ENCODE measurements at regions not wholly inside any gene's neighbourhood (a gene's known extent, or its start where the extent isn't known, plus 50 kb on each side); places are given as distances from the start of the nearest gene placed in this dataset.

DNA sequence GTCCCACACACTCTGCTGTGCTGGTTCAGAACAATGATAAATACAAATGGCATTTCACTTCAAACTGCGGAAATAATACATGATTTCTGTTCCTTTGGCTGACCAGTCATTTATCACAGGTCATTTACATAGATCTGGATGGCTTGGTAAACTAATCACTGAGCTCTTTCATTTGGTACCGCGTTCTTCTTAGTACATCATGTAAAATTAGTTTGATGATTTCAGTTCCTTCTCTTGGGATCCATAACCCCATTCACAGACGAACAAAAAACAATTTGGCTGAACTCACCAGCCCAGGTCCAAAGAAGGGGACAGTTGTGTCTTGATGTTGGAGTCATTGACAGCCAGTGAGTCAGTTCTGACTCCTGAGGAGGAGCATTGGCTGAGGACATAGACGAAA, 689.8 kb downstream of the INHBA start:
- Histone ChIP-seq H3K4me1 (peaks cover 0 to 17% of the 10 kb centered on the region in 2 donors), H3K27me3 (no peaks in the 10 kb centered on the region), H3K36me3 (no peaks in the 10 kb centered on the region), H3K9me3 (no peaks in the 10 kb centered on the region), H3K27ac (no peak overlapping the region), H3K4me3 (no peak overlapping the region)
- no peak for ATAC-seq
- no peak for DNase-seq
- intact Hi-C loops (cut with DNase I) = no loop called here
- TF ChIP-seq CTCF (IDR thresholded peaks at IDR 0.05) = no peak

GRCh38 chr7:41012041-41012440, 690.8 kb downstream of the INHBA start:
- Histone ChIP-seq H3K27me3 (no peaks in the 10 kb centered on the region), H3K27ac (no peak overlapping the region), H3K9me3 (no peaks in the 10 kb centered on the region), H3K4me1 (peaks cover 0 to 23% of the 10 kb centered on the region in 2 donors), H3K36me3 (no peaks in the 10 kb centered on the region), H3K4me3 (no peak overlapping the region)
- TF ChIP-seq CTCF (IDR thresholded peaks at IDR 0.05) = no peak
- ATAC-seq = no peak
- DNase-seq = no peak
- intact Hi-C loops (cut with DNase I) = no loop called here

GRCh38 chr7:41010967-41011366, 691.9 kb downstream of the INHBA start:
- H3K27ac ChIP-seq = peak overlapping the region in 1 of 2 donors; percentile 77
- TF ChIP-seq CTCF (IDR thresholded peaks at IDR 0.05) = no peak
- H3K27me3 ChIP-seq = no peaks in the 10 kb centered on the region
- no peak overlapping the region for H3K4me3 ChIP-seq
- DNase-seq (no peak), ATAC-seq (no peak)
- H3K4me1 ChIP-seq = peaks cover 6 to 34% of the 10 kb centered on the region in 2 donors
- H3K36me3 ChIP-seq = no peaks in the 10 kb centered on the region
- H3K9me3 ChIP-seq = no peaks in the 10 kb centered on the region
- intact Hi-C loops (cut with DNase I) = no loop called here

- H3K36me3 ChIP-seq = no peaks in the 10 kb centered on the region
- H3K9me3 ChIP-seq = no peaks in the 10 kb centered on the region
- peak overlapping the region in 1 of 2 donors; percentile 77 for H3K27ac ChIP-seq
- intact Hi-C loops (cut with DNase I) = no loop called here
- no peak overlapping the region for H3K4me3 ChIP-seq
- no peak for TF ChIP-seq CTCF (IDR thresholded peaks at IDR 0.05)
- H3K4me1 ChIP-seq = peaks cover 6 to 38% of the 10 kb centered on the region in 2 donors
- H3K27me3 ChIP-seq = no peaks in the 10 kb centered on the region
- DNase-seq = no peak
- ATAC-seq = peak; percentile 75
Observed at GRCh38 chr7:41010418-41010817, 692.5 kb downstream of the INHBA start.

- intact Hi-C loops (cut with DNase I) = no loop called here
- Histone ChIP-seq H3K4me3 (no peak overlapping the region), H3K27me3 (no peaks in the 10 kb centered on the region), H3K4me1 (peaks cover 6 to 38% of the 10 kb centered on the region in 2 donors), H3K36me3 (no peaks in the 10 kb centered on the region), H3K27ac (no peak overlapping the region), H3K9me3 (no peaks in the 10 kb centered on the region)
- ATAC-seq (no peak), DNase-seq (no peak)
- no peak for TF ChIP-seq CTCF (IDR thresholded peaks at IDR 0.05)
Observed at GRCh38 chr7:41007811-41008210, 695.1 kb downstream of the INHBA start.

Data from left lung (tissue), 4 donors.